HG02623 (cell line): ENCODE measurements at regions not wholly inside any gene's neighbourhood (a gene's known extent, or its start where the extent isn't known, plus 50 kb on each side); places are given as distances from the start of the nearest gene placed in this dataset.

ENCODE experiments used
- ATAC-seq: cut with Tn5 transposase; IDR thresholded peaks from one replicate; pipeline ENCODE4 v1.9.1; 2021; ENCODE audit warnings: moderate library complexity; ENCODE audit not compliant: unreplicated experiment

DNA sequence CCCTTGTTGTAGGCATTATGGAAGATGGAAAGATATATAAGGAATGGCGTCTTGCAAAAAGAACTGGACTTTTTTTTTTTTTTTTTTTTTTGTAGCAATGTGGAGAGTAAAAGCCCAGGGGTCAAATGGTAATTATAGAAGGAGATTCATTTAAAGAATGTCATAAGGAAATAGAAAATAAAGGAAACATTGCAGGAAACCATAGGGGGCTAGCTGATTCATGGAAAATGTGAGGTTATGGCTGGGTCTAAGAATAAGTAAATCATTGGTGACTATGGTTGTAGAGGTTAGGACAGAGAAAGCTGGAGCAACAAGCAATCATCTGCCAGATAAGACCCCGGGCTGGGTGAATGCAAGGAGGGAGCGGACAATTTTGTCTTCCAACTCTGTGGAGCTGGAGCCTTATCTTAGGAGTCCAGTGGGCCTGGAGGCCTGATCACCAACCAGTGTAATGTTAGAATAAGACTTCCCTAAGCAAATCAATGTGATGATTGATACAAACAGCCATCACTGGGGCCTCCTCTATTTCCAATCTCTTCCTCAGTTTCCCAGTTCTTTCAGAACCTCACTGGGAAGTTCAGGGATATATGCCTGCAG lies 201.2 kb upstream of the TNP1 start:
- no peak for ATAC-seq

DNA sequence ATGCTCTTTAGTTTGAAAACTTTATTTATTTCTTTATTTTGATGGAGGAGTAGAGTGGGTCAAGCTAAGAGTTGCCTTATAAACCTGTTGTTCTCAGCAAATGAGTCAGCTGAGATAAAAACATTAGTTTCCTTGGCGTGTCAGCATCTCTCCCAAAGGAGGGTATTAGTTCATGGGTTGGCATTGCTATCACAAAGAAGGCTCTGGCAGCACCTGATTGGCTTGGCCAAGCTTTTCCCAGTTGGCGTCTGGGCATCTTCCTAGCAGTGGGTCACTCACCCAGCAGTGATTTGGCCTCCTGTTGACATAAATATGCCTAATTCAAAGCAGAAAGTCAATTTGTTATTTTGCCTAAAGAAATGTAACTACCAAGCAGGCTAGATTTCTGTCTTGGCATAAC lies 200.7 kb upstream of the TNP1 start:
- no peak for ATAC-seq

DNA sequence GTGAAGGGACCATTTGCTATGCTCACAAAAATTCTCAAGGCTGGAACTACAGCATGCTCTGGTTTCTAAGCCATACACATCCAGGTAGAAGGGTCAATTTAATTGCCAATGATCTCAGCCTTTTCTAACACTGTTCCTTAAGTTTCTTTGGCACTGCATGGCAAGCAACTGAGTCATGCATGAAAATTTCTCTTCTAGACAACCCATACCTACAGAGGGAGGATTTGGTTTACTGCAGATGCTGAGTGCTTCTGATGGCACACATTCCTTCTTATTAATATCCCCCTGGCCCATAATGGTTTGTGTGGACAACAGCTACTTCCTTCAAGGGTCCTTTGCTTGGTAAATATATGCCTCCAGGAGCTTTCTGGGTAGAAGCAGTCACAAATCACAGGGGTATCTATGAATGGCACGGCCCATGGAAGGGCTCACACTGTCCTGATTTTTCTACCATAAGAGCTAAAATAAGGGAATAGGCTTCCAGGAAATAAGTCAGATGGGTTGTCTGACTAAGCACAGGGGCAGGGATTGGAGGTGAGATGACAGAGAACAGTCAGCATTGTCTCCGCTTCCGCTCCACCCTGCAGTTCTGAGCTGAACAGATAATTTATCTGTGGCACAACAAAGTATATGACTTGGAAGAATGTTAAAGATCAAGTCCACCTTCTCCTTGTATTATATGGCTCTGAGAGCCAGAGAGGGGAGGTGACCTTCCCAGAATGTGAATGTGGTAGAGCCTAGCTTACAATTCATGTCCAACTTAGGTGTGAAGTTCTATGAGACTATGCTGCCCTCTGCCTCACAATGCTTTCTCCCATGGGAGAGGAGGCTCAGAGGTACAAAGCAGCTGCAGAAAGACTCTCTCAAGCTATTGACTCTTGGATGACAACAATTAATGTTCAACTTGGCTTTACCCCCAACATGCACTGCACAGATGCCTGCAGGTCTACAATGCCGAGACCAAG lies 199.2 kb upstream of the TNP1 start:
- ATAC-seq = no peak

GRCh38 chr2:217057773-217058172 lies 197.9 kb upstream of the TNP1 start:
- ATAC-seq = no peak

- no peak for ATAC-seq
Measured at GRCh38 chr2:217055624-217056023, 195.8 kb upstream of the TNP1 start.

DNA sequence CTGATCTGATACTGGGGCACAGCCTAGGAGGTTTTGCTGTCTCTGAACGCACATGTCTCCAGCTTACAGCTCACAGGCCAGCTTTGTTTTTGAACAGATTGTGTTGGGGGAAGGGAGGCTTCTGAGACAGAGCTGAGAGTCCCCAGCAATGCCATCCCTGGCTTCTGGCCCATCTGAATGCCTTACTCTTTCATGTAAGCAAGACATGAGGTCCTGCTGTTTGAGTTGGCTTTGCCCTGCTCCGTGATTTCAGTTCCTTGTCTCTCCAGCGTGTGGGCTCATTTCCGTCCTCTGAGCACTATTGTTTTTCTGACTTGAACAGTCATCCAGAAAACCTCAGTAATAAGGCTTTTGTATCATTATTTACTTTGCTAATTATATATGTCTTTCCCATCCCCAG lies 194.9 kb upstream of the TNP1 start:
- ATAC-seq = no peak

GRCh38 chr2:217052856-217053577 lies 193.2 kb upstream of the TNP1 start:
- ATAC-seq = no peak

DNA sequence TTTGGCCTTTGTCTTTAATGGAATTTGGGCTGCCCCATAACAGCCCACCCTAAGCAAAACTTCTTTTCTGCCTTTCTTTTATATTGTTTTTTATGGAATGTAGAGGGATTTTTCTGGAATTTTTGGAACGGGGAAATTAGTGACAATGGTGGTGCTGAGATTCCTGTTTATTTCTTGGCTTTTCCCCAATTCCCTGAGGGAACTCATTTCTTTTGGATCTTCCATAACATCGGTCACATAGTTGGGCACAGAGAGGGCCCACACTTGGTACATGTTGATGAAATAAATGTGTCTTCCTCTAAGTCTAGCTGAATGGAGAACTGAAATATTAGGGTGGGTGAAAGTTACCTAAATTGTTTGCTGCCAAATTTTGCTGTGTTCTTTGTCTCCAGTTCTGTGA lies 191.6 kb upstream of the TNP1 start:
- no peak for ATAC-seq

- ATAC-seq = no peak
Measured at GRCh38 chr2:217049956-217050355, 190.1 kb upstream of the TNP1 start.

- no peak for ATAC-seq
Measured at GRCh38 chr2:217049422-217049821, 189.6 kb upstream of the TNP1 start.

GRCh38 chr2:217048730-217049129 lies 188.9 kb upstream of the TNP1 start:
- ATAC-seq = no peak

GRCh38 chr2:217047631-217048030 lies 187.8 kb upstream of the TNP1 start:
- ATAC-seq = no peak

GRCh38 chr2:217047209-217047608 lies 187.3 kb upstream of the TNP1 start:
- ATAC-seq = no peak

DNA sequence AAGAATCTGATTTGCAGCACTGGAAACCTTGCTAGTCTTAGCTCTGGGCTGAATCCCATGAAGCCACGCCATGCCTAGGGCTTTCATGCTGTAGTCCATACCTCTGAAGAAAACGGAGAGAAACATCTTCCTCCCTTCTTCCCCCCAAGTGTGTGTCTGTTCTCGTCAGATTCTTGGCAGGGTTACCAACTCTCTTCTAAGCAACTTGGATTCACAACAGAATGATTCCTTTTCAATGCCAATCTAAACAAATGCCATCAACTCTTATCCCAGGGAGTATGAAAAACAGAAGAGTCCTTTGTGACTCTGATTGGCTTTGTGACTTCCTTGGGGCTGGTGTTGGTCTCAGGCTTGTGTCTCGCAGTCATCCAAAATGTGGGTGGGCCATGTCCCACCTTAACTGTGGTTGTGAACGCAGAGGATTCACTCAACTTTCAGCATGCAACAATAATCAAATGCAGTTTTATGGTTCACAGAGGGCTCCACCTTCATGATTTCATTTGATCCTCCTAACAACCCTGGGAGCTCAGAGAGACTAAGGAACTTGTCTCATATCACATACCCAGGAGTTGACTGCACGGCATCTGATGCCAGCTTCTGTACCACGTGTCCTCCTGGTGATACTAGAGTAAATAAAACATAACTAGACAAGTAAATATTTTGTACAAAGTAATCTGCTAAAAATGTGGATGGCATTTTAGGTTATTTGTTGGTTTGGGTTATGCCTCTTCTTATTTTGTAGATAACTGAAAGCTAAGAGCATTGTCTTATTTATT lies 186.0 kb upstream of the TNP1 start:
- ATAC-seq = no peak

DNA sequence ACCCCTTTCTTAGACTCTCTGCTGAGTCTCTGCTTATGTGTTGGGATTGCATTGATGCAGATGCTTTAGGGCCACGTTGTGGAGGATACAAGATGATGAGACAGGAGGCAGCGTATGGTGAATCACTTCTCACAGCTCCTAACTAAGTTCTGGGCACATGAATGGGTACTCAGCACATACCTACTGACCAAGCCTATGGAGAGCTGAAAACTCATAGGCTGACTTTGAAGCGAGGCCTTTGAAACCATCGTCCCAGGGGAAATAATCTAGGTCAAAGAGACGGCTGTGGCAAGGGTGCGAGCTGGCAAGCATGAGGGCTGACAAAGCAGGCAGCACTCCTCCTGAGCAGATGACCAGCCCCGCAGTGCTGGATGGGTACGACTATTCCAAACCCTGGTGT lies 180.2 kb upstream of the TNP1 start:
- no peak for ATAC-seq

GRCh38 chr2:217038001-217038400 lies 178.1 kb upstream of the TNP1 start:
- ATAC-seq = no peak

DNA sequence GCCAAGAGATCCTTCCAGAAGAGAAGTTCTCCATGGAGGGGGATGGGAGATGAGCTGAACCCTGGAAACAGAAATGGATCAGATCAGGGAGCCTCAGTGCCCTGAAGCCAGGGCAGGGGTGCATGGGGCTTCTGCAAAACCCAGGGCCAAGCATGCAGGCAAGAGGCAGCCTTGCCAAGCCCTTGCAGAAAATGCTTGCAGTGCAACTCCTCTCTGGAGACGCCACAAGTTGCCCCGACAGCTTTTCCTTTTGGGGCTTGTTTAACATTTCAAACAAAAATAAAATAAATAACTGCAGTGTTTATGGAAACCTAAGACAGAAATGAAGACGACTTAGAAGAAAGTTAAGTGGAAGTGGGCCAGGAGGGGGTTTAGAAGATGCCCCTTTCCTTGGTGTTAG lies 177.5 kb upstream of the TNP1 start:
- ATAC-seq = no peak

GRCh38 chr2:217035967-217036366 lies 176.1 kb upstream of the TNP1 start:
- ATAC-seq = no peak

DNA sequence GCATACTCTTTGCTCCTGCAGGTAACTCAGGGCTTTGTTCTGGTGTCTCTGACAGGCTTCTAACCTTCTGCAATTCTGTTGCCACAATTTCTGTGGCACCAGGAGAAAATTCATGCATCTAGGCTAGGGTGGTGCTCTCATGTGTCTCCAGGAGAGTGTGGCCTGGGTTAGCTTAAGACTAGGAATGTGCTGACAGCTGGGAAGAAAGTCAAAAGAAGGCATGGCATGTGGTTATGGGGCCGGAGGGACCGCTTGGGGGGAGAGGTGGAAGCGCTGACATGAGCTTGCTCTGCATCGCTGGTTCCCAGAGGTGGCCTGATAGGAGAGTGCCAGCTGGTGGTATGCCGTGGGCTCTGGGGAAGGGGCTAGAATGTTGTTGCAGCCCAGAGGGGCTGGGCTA lies 173.3 kb upstream of the TNP1 start:
- ATAC-seq = no peak

DNA sequence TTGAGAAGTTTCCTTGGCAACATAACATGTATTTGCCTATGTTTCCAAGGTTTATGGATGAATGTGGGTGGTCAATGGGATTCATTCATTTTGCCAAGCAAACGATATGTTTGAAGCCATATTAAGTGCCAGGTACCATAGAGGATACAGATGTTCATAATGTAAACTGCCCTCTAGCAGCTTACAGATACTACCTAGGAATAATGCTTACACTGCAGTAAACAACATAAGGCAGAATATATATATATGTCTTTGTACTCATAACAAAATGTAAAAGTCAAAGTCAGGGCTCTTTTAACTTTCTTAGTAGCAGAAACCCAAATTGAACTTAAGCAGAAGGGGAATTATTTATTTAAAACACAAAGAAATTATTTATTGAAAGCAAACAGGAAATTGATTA lies 171.6 kb upstream of the TNP1 start:
- no peak for ATAC-seq

DNA sequence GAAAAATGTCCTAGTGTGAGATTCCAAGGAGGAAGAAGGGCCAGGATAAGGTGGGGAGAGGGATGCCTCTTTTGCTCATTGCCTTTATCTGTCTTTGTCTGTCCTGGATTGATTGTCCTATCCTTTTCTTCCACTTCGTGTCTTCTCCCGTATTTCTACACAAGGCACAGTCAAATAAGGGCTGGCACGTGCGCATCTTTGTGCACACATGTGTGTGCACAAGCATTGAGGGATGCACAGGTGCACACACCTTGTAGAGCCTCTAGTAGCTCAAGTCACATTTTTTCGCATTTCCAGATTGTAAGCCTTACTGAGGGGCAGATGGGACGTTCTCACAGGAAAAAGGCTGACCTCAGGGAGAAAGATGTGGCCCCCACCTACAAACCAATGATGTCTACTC lies 170.2 kb upstream of the TNP1 start:
- ATAC-seq = no peak
